Liver (tissue), 8 donors: ENCODE measurements at regions not wholly inside any gene's neighbourhood (a gene's known extent, or its start where the extent isn't known, plus 50 kb on each side); places are given as distances from the start of the nearest gene placed in this dataset.

Source experiments
- DNase-seq: peaks from one replicate; pipeline ENCODE4 v3.0.0-alpha.2; 2017; ENCODE audit warnings: low spot score
- H3K27ac ChIP-seq, 2 donors: one replicate each; pipeline ENCODE4 v1.7.0; 2013; ENCODE audit warnings: inconsistent platforms in 2 of 2, low read length in 2 of 2, control low read depth in 1 of 2, low read depth in 1 of 2, mild to moderate bottlenecking in 1 of 2
- H3K27me3 ChIP-seq, 4 donors: one replicate each; pipeline versions ENCODE4 v1.6.1 to v1.7.0; 2013; ENCODE audit warnings: low read length in 3 of 4, inconsistent platforms in 1 of 4, mild to moderate bottlenecking in 1 of 4, moderate library complexity in 1 of 4; ENCODE audit not compliant: control insufficient read depth in 4 of 4, insufficient read depth in 4 of 4
- H3K36me3 ChIP-seq, 4 donors: one replicate each; pipeline versions ENCODE4 v1.6.1 to v1.7.0; 2013; ENCODE audit warnings: low read length in 3 of 4, mild to moderate bottlenecking in 3 of 4, low read depth in 1 of 4, moderate library complexity in 1 of 4; ENCODE audit not compliant: control insufficient read depth in 4 of 4, insufficient read depth in 3 of 4
- H3K4me1 ChIP-seq, 4 donors: one replicate each; pipeline versions ENCODE4 v1.6.1 to v1.7.0; 2013; ENCODE audit warnings: low read length in 3 of 4, mild to moderate bottlenecking in 3 of 4, moderate library complexity in 1 of 4; ENCODE audit not compliant: control insufficient read depth in 4 of 4, insufficient read depth in 4 of 4
- H3K4me3 ChIP-seq, 3 donors: one replicate each; pipeline versions ENCODE4 v1.6.1 to v1.7.0; 2013; ENCODE audit warnings: low read length in 3 of 3, control low read depth in 1 of 3, low read depth in 1 of 3, mild to moderate bottlenecking in 1 of 3
- H3K9ac ChIP-seq, 2 donors: one replicate each; pipeline ENCODE4 v1.7.0; 2013; ENCODE audit warnings: low read length in 2 of 2, mild to moderate bottlenecking in 2 of 2, moderate library complexity in 2 of 2, control low read depth in 1 of 2, low read depth in 1 of 2
- H3K9me3 ChIP-seq, 4 donors: one replicate each; pipeline versions ENCODE4 v1.6.1 to v1.7.0; 2013; ENCODE audit warnings: low read length in 3 of 4; ENCODE audit not compliant: control insufficient read depth in 4 of 4
- EGR1 ChIP-seq, 2 donors: IDR thresholded peaks; 2 replicates each; pipeline ENCODE4 v1.6.1; 2016 to 2018; ENCODE audit warnings: antibody characterized with exemption in 2 of 2, low read depth in 2 of 2
- FOXA1 ChIP-seq: IDR thresholded peaks from 2 replicates; pipeline ENCODE4 v1.6.1; 2016; ENCODE audit warnings: antibody characterized with exemption
- FOXA2 ChIP-seq: IDR thresholded peaks from 2 replicates; pipeline ENCODE4 v1.6.1; 2016; ENCODE audit warnings: antibody characterized with exemption
- GABPA ChIP-seq, 2 donors: IDR thresholded peaks in 1 of 2; conservative IDR thresholded peaks in 1 of 2; 2 replicates each; pipeline ENCODE4 v1.6.1; 2016; ENCODE audit warnings: antibody characterized with exemption in 2 of 2, mild to moderate bottlenecking in 1 of 2, moderate library complexity in 1 of 2
- JUND ChIP-seq, 2 donors: IDR thresholded peaks; 2 replicates each; pipeline ENCODE4 v1.6.1; 2016; ENCODE audit warnings: antibody characterized with exemption in 2 of 2
- NR2F2 ChIP-seq: IDR thresholded peaks from 2 replicates; pipeline ENCODE4 v1.6.1; 2016; ENCODE audit warnings: antibody characterized with exemption
- RAD21 ChIP-seq, 2 donors: IDR thresholded peaks; 2 replicates each; pipeline ENCODE4 v1.6.1; 2016; ENCODE audit warnings: antibody characterized with exemption in 2 of 2, mild to moderate bottlenecking in 2 of 2
- RXRA ChIP-seq, 2 donors: IDR thresholded peaks; 2 replicates each; pipeline ENCODE4 v1.6.1; 2017 to 2018; ENCODE audit warnings: antibody characterized with exemption in 2 of 2, mild to moderate bottlenecking in 1 of 2
- SP1 ChIP-seq: IDR thresholded peaks from 2 replicates; pipeline ENCODE4 v1.6.1; 2018; ENCODE audit warnings: antibody characterized with exemption, mild to moderate bottlenecking
- TAF1 ChIP-seq: conservative IDR thresholded peaks from 2 replicates; pipeline ENCODE4 v1.6.1; 2016; ENCODE audit warnings: antibody characterized with exemption, mild to moderate bottlenecking
- YY1 ChIP-seq: IDR thresholded peaks from 2 replicates; pipeline ENCODE4 v1.6.1; 2016; ENCODE audit warnings: antibody characterized with exemption, mild to moderate bottlenecking
- WGBS: extraction: QIAGEN DNeasy Blood & Tissue Kit; methylation state at CpG from one replicate; pipeline ENCODE4 v1.1.7; 2013; 5-methylcytosine and 5-hydroxymethylcytosine counted together
- TF ChIP-seq, protein P1 (sequence below): IDR thresholded peaks from 2 replicates; pipeline ENCODE4 v1.6.1; 2016; ENCODE audit warnings: antibody characterized with exemption
- TF ChIP-seq, protein P2 (sequence below): IDR thresholded peaks from 2 replicates; pipeline ENCODE4 v1.6.1; 2016; ENCODE audit warnings: antibody characterized with exemption, mild to moderate bottlenecking
- TF ChIP-seq, protein P3 (sequence below): fragments of 150-350 bp; IDR thresholded peaks from 2 replicates; pipeline ENCODE4 v1.5.1; 2017; ENCODE audit warnings: improper control_type of control experiment, low read depth, low read length; ENCODE audit not compliant: missing input control
- TF ChIP-seq, protein P4 (sequence below): IDR thresholded peaks from 2 replicates; pipeline ENCODE4 v1.6.1; 2016; ENCODE audit warnings: antibody characterized with exemption
- TF ChIP-seq, protein P5 (sequence below): IDR thresholded peaks from 2 replicates; pipeline ENCODE4 v1.6.1; 2016; ENCODE audit warnings: antibody characterized with exemption
- donor health status: healthy.
- donor health status: healthy.
- donor health status: healthy.
- donor health status: healthy.
- donor health status: healthy.

DNA sequence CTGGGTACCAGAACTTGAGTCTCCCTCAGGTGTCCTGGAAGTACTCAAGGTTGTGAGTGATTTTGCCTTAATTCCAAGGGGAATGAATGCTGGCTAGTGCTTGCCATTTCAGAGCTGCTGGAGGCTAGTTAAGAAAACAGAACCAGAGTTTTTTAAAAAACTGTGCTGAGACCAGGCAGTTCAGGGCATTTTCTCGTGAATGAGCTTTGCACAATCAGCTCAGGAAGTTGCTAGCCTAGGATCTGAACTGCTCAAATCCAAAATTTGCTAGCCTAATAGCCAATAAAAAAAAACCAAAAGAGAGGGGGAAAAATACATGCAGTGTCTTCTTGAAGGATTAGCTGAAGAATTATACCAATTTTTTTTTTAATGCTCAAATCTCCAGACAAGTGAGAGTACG lies 292.7 kb downstream of the FBXW7 start:
- Histone ChIP-seq H3K36me3 (no peaks in the 10 kb centered on the region), H3K27ac (no peak overlapping the region)

DNA sequence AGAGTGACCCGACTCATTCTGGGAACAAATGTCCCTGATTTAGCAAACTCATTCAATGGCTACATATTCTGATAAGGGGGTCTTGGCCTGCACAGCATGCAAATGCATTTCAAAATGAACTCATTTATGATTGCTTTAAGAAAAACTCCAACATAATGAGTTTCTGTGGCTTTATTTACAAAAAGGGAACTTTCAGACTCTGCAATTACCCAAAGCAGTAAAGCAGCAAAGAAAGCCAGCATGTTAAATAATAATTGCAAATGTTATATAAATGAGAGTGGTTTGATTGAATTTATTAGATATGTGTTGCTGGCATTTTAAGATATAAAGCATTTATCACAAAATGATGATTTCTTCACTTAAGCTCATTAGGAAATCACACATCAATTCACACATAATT lies 295.7 kb downstream of the FBXW7 start:
- no peaks in the 10 kb centered on the region for H3K4me1 ChIP-seq
- 92% methylated on average over 1 of the region's 1 CpG for whole genome bisulfite sequencing
- TF ChIP-seq TAF1 (no peak), FOXA2 (no peak), SP1 (no peak), FOXA1 (no peak), NR2F2 (no peak), JUND (IDR thresholded peaks at IDR 0.05) (no peak), YY1 (no peak), EGR1 (IDR thresholded peaks at IDR 0.05; ENCODE audit: low read depth in 2 of 2) (no peak)
- TF ChIP-seq, protein P1, sequence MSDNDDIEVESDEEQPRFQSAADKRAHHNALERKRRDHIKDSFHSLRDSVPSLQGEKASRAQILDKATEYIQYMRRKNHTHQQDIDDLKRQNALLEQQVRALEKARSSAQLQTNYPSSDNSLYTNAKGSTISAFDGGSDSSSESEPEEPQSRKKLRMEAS: no peak
- TF ChIP-seq, protein P2, sequence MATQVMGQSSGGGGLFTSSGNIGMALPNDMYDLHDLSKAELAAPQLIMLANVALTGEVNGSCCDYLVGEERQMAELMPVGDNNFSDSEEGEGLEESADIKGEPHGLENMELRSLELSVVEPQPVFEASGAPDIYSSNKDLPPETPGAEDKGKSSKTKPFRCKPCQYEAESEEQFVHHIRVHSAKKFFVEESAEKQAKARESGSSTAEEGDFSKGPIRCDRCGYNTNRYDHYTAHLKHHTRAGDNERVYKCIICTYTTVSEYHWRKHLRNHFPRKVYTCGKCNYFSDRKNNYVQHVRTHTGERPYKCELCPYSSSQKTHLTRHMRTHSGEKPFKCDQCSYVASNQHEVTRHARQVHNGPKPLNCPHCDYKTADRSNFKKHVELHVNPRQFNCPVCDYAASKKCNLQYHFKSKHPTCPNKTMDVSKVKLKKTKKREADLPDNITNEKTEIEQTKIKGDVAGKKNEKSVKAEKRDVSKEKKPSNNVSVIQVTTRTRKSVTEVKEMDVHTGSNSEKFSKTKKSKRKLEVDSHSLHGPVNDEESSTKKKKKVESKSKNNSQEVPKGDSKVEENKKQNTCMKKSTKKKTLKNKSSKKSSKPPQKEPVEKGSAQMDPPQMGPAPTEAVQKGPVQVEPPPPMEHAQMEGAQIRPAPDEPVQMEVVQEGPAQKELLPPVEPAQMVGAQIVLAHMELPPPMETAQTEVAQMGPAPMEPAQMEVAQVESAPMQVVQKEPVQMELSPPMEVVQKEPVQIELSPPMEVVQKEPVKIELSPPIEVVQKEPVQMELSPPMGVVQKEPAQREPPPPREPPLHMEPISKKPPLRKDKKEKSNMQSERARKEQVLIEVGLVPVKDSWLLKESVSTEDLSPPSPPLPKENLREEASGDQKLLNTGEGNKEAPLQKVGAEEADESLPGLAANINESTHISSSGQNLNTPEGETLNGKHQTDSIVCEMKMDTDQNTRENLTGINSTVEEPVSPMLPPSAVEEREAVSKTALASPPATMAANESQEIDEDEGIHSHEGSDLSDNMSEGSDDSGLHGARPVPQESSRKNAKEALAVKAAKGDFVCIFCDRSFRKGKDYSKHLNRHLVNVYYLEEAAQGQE: no peak
- TF ChIP-seq, protein P3, sequence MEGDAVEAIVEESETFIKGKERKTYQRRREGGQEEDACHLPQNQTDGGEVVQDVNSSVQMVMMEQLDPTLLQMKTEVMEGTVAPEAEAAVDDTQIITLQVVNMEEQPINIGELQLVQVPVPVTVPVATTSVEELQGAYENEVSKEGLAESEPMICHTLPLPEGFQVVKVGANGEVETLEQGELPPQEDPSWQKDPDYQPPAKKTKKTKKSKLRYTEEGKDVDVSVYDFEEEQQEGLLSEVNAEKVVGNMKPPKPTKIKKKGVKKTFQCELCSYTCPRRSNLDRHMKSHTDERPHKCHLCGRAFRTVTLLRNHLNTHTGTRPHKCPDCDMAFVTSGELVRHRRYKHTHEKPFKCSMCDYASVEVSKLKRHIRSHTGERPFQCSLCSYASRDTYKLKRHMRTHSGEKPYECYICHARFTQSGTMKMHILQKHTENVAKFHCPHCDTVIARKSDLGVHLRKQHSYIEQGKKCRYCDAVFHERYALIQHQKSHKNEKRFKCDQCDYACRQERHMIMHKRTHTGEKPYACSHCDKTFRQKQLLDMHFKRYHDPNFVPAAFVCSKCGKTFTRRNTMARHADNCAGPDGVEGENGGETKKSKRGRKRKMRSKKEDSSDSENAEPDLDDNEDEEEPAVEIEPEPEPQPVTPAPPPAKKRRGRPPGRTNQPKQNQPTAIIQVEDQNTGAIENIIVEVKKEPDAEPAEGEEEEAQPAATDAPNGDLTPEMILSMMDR: no peak
- TF ChIP-seq, protein P4, sequence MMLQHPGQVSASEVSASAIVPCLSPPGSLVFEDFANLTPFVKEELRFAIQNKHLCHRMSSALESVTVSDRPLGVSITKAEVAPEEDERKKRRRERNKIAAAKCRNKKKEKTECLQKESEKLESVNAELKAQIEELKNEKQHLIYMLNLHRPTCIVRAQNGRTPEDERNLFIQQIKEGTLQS: no peak
- TF ChIP-seq, protein P5, sequence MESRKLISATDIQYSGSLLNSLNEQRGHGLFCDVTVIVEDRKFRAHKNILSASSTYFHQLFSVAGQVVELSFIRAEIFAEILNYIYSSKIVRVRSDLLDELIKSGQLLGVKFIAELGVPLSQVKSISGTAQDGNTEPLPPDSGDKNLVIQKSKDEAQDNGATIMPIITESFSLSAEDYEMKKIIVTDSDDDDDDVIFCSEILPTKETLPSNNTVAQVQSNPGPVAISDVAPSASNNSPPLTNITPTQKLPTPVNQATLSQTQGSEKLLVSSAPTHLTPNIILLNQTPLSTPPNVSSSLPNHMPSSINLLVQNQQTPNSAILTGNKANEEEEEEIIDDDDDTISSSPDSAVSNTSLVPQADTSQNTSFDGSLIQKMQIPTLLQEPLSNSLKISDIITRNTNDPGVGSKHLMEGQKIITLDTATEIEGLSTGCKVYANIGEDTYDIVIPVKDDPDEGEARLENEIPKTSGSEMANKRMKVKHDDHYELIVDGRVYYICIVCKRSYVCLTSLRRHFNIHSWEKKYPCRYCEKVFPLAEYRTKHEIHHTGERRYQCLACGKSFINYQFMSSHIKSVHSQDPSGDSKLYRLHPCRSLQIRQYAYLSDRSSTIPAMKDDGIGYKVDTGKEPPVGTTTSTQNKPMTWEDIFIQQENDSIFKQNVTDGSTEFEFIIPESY: no peak

More for the DNA sequence above, 292.7 kb downstream of the FBXW7 start:
- TF ChIP-seq GABPA (IDR thresholded peaks at IDR 0.05 in 1 of 2, conservative IDR thresholded peaks at IDR 0.05 in 1 of 2): no peak
- TF ChIP-seq FOXA1: no peak
- TF ChIP-seq, protein P5: no peak
- no peak for TF ChIP-seq FOXA2
- no peak for TF ChIP-seq NR2F2
- no peak for TF ChIP-seq TAF1
- no peak for TF ChIP-seq SP1
- TF ChIP-seq, protein P2: no peak
- TF ChIP-seq JUND (IDR thresholded peaks at IDR 0.05): no peak
- TF ChIP-seq RXRA (IDR thresholded peaks at IDR 0.05): no peak
- no peak for TF ChIP-seq RAD21 (IDR thresholded peaks at IDR 0.05)
- WGBS: 67% methylated on average over 2 of the region's 2 CpGs
- Histone ChIP-seq H3K27me3 (no peaks in the 10 kb centered on the region), H3K9me3 (no peaks in the 10 kb centered on the region), H3K4me1 (no peaks in the 10 kb centered on the region), H3K4me3 (no peak overlapping the region), H3K9ac (peak overlapping the region in 1 of 2 donors; percentile 22)
- no peak for DNase-seq

More for the DNA sequence above, 295.7 kb downstream of the FBXW7 start:
- Histone ChIP-seq H3K9me3 (no peaks in the 10 kb centered on the region), H3K36me3 (no peaks in the 10 kb centered on the region), H3K9ac (no peak overlapping the region), H3K27ac (no peak overlapping the region), H3K27me3 (peaks cover 0 to 3% (median 0%) of the 10 kb centered on the region in 4 donors), H3K4me3 (no peak overlapping the region)
- no peak for DNase-seq
